Caco-2 (cell line): ENCODE measurements at regions not wholly inside any gene's neighbourhood (a gene's known extent, or its start where the extent isn't known, plus 50 kb on each side); places are given as distances from the start of the nearest gene placed in this dataset.

Experiments used
- BruUV-seq: library from RNA; stranded (reverse); fragments of 400-500 nt; replicated peaks from 2 replicates; lab custom pipeline; 2021; lab: Mats Ljungman, UMichigan
- CTCF ChIA-PET: fragments of 300-600 bp; sonication (Branson Sonifier 250); formaldehyde crosslinking; loops from one replicate; lab custom pipeline; 2022; ENCODE audit warnings: antibody characterized with exemption; lab: Charles Lee
- POLR2A ChIA-PET: fragments of 300-600 bp; sonication (Branson Sonifier 250); formaldehyde crosslinking; loops from one replicate; lab custom pipeline; 2022; ENCODE audit warnings: antibody characterized with exemption; lab: Charles Lee
- DNase-seq, 2 experiments: peaks; one replicate each; pipeline versions ENCODE4 v3.0.0 to v3.0.0-alpha.2; 2020 to 2022
- H3K27me3 ChIP-seq: replicated peaks from 2 replicates; pipeline ENCODE4 v1.6.0; 2011; ENCODE audit warnings: low read length; ENCODE audit not compliant: control insufficient read depth, insufficient read depth
- H3K36me3 ChIP-seq: 2 replicates; pipeline ENCODE4 v1.5.1; 2011; ENCODE audit warnings: low read length; ENCODE audit not compliant: control insufficient read depth, insufficient read depth
- H3K4me1 ChIP-seq: fragments of 250-450 bp; sonication (Bioruptor Pico); 2 replicates; pipeline ENCODE4 v1.5.1; 2020; ENCODE audit warnings: mild to moderate bottlenecking
- H3K4me3 ChIP-seq: 2 replicates; pipeline ENCODE4 v1.5.1; 2011; ENCODE audit warnings: low read depth, mild to moderate bottlenecking, control low read depth, low read length
- H3K9me3 ChIP-seq: fragments of 250-450 bp; sonication (Bioruptor Pico); 2 replicates; pipeline ENCODE4 v1.5.1; 2020; ENCODE audit warnings: mild to moderate bottlenecking, moderate library complexity
- H3K27ac Mint-ChIP-seq: one replicate; pipeline ENCODE4 v1.8.0; 2022; ENCODE audit warnings: mixed read lengths; ENCODE audit not compliant: unreplicated experiment
- H3K27me3 Mint-ChIP-seq: one replicate; pipeline ENCODE4 v1.8.0; 2022; ENCODE audit warnings: mixed read lengths; ENCODE audit not compliant: insufficient read depth, unreplicated experiment
- H3K36me3 Mint-ChIP-seq: one replicate; pipeline ENCODE4 v1.8.0; 2022; ENCODE audit warnings: mild to moderate bottlenecking, mixed read lengths; ENCODE audit not compliant: insufficient read depth, unreplicated experiment
- H3K4me1 Mint-ChIP-seq: one replicate; pipeline ENCODE4 v1.8.0; 2022; ENCODE audit warnings: low read depth, mixed read lengths; ENCODE audit not compliant: unreplicated experiment
- H3K4me3 Mint-ChIP-seq: one replicate; pipeline ENCODE4 v1.8.0; 2022; ENCODE audit warnings: mild to moderate bottlenecking, moderate library complexity, mixed read lengths; ENCODE audit not compliant: unreplicated experiment
- H3K9me3 Mint-ChIP-seq: one replicate; pipeline ENCODE4 v1.8.0; 2022; ENCODE audit warnings: mixed read lengths; ENCODE audit not compliant: unreplicated experiment
- intact Hi-C: fragments of 100-400 bp; cut with micrococcal nuclease; formaldehyde crosslinking; loops from one replicate; pipeline ENCODE4 v1.10.0; 2022; ENCODE audit not compliant: unreplicated experiment
- TF ChIP-seq, protein P1 (sequence below), 2 experiments: fragments of 200-600 bp in 1 of 2; IDR thresholded peaks; 1 replicate in 1 of 2; 2 replicates in 1 of 2; pipeline versions ENCODE4 v1.5.1 to v1.8.0; 2011 to 2022; ENCODE audit warnings: antibody characterized with exemption in 1 of 2, control low read depth in 1 of 2, inconsistent platforms in 1 of 2, low read depth in 1 of 2, low read length in 1 of 2, mild to moderate bottlenecking in 1 of 2, moderate library complexity in 1 of 2; ENCODE audit not compliant: insufficient read depth in 1 of 2, severe bottlenecking in 1 of 2, unreplicated experiment in 1 of 2

- DNase-seq: no peak
- Histone ChIP-seq H3K27me3 (no peaks in the 10 kb centered on the region), H3K4me3 (no peak overlapping the region), H3K4me1 (peaks cover 24% of the 10 kb centered on the region), H3K36me3 (no peaks in the 10 kb centered on the region), H3K9me3 (no peaks in the 10 kb centered on the region)
- intact Hi-C loops: no loop called here
- ChIA-PET CTCF (no interaction called here), POLR2A (no interaction called here)
- H3K36me3 Mint-ChIP-seq: no peaks in the 10 kb centered on the region
- no peaks in the 10 kb centered on the region for H3K9me3 Mint-ChIP-seq
- peaks cover 8% of the 10 kb centered on the region for H3K4me1 Mint-ChIP-seq
- H3K4me3 Mint-ChIP-seq: no peak overlapping the region
- no TSS peak for BruUV-seq
- H3K27ac Mint-ChIP-seq: no peak overlapping the region
- TF ChIP-seq, protein P1, sequence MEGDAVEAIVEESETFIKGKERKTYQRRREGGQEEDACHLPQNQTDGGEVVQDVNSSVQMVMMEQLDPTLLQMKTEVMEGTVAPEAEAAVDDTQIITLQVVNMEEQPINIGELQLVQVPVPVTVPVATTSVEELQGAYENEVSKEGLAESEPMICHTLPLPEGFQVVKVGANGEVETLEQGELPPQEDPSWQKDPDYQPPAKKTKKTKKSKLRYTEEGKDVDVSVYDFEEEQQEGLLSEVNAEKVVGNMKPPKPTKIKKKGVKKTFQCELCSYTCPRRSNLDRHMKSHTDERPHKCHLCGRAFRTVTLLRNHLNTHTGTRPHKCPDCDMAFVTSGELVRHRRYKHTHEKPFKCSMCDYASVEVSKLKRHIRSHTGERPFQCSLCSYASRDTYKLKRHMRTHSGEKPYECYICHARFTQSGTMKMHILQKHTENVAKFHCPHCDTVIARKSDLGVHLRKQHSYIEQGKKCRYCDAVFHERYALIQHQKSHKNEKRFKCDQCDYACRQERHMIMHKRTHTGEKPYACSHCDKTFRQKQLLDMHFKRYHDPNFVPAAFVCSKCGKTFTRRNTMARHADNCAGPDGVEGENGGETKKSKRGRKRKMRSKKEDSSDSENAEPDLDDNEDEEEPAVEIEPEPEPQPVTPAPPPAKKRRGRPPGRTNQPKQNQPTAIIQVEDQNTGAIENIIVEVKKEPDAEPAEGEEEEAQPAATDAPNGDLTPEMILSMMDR (IDR thresholded peaks at IDR 0.05; ENCODE audit: insufficient read depth in 1 of 2, low read depth in 1 of 2, low read length in 1 of 2, severe bottlenecking in 1 of 2, unreplicated experiment in 1 of 2): no peak
- H3K27me3 Mint-ChIP-seq: peaks cover 5% of the 10 kb centered on the region
Measured at GRCh38 chr7:94127026-94127425, 122.9 kb upstream of the BET1 start.

DNA sequence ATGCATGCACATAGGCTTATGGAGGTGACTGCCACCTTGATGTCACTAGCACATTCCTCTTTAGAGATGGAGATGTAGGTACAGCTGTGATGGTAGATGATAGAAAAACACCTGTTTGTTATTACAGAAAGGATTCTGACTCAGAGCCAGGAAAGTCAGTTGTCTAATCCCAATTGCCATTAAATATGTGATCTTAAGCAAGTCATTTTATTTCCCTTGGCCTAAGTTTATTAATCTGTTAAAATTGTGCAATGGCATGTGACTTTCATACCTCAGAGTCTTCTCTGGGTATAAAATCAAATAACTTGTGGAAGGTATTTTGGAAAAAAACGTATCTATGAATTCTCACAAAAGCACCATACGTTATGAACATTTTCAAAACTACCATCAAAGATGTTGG, 123.9 kb upstream of the BET1 start:
- Mint-ChIP-seq H3K36me3 (no peaks in the 10 kb centered on the region), H3K27me3 (peaks cover 4% of the 10 kb centered on the region), H3K27ac (no peak overlapping the region), H3K4me3 (no peak overlapping the region), H3K9me3 (no peaks in the 10 kb centered on the region), H3K4me1 (peaks cover 8% of the 10 kb centered on the region)
- no peak for DNase-seq
- no peak overlapping the region for H3K4me3 ChIP-seq
- H3K9me3 ChIP-seq: no peaks in the 10 kb centered on the region
- CTCF ChIA-PET: no interaction called here
- H3K27me3 ChIP-seq: no peaks in the 10 kb centered on the region
- POLR2A ChIA-PET: no interaction called here
- H3K36me3 ChIP-seq: no peaks in the 10 kb centered on the region
- no TSS peak for BruUV-seq
- peaks cover 24% of the 10 kb centered on the region for H3K4me1 ChIP-seq
- TF ChIP-seq, protein P1 (IDR thresholded peaks at IDR 0.05; ENCODE audit: insufficient read depth in 1 of 2, low read depth in 1 of 2, low read length in 1 of 2, severe bottlenecking in 1 of 2, unreplicated experiment in 1 of 2): no peak
- intact Hi-C loops: no loop called here

- H3K27me3 ChIP-seq: no peaks in the 10 kb centered on the region
- no peaks in the 10 kb centered on the region for H3K27me3 Mint-ChIP-seq
- peak in 1 of 2 experiments; percentile 59 for DNase-seq
- TF ChIP-seq, protein P1 (IDR thresholded peaks at IDR 0.05; ENCODE audit: insufficient read depth in 1 of 2, low read depth in 1 of 2, low read length in 1 of 2, severe bottlenecking in 1 of 2, unreplicated experiment in 1 of 2): no peak
- ChIA-PET POLR2A (no interaction called here), CTCF (no interaction called here)
- H3K9me3 ChIP-seq: no peaks in the 10 kb centered on the region
- H3K9me3 Mint-ChIP-seq: no peaks in the 10 kb centered on the region
- no TSS peak for BruUV-seq
- intact Hi-C loops: loop anchor here (1.0 kb wide), 1 partner anchor 54 kb away; no protein-coding TSS in a partner anchor
- no peak overlapping the region for H3K4me3 ChIP-seq
- H3K4me3 Mint-ChIP-seq: peak overlapping the region; percentile 24
- no peaks in the 10 kb centered on the region for H3K36me3 Mint-ChIP-seq
- peak overlapping the region; percentile 50 for H3K27ac Mint-ChIP-seq
- H3K4me1 ChIP-seq: peaks cover 24% of the 10 kb centered on the region
- H3K36me3 ChIP-seq: no peaks in the 10 kb centered on the region
- peaks cover 8% of the 10 kb centered on the region for H3K4me1 Mint-ChIP-seq
Measured at GRCh38 chr7:94129443-94130140, 125.4 kb upstream of the BET1 start.
